Dermis microvascular lymphatic vessel endothelial cell (primary cell): ENCODE measurements at regions not wholly inside any gene's neighbourhood (a gene's known extent, or its start where the extent isn't known, plus 50 kb on each side); places are given as distances from the start of the nearest gene placed in this dataset.
"Not testable (repeated sequence)": the region's sequence is repeated elsewhere in the genome, so short reads cannot be mapped to it uniquely, and the experiment has no call there.

Source experiments
- DNase-seq, 2 donors: peaks; one replicate each; pipeline versions ENCODE4 v3.0.0 to v3.0.0-alpha.2; 2010; ENCODE audit warnings: low read depth in 2 of 2

DNA sequence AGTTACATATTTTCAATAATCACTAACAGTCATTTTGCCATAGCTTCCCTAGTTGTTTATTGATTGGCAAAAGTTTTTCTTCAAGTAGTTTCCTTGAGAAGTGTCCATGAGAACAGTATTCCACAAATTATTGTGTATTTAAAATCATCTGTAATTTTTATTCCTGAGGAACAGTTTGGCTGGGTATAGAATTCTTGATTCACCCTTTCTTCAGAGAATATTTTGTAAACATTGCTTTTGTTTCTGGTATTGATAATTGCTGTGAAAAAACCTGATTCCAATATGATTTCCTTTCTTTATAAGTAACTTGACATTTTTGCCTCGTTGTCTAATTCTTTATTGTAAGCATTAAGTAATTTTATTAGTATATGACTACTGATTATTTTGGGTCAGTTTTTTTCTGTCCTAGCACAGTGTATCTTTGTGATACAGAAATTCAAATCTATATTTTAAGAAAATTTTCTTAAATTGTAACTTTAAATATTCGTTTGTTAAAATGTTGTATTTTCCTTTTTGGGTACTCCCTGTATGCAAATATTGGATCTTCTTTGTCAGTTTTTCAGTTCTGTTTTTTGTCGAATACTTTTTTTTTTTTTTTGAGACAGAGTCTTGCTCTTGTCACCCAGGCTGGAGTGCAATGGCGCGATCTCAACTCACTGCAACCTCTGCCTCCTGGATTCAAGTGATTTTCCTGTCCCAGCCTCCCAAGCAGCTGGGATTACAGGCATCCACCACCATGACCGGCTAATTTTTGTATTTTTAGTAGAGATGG, 162.0 kb upstream of the ATP2B1 start:
- DNase-seq, result no peak

DNA sequence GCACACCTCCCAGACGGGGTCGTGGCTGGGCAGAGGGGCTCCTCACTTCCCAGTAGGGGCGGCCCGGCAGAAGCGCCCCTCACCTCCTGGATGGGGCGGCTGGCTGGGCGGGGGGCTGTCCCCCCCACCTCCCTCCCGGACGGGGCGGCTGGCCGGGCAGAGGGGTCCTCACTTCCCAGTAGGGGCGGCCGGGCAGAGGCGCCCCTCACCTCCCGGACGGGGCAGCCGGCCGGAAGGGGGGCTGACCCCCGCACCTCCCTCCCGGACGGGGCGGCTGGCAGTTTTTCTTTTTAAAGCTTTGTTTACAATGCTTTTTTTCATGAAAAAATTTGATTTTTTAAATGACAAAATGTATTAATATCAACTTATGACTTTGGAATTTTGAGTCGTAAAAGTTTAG, 159.0 kb upstream of the ATP2B1 start:
- not testable (repeated sequence) for DNase-seq

DNA sequence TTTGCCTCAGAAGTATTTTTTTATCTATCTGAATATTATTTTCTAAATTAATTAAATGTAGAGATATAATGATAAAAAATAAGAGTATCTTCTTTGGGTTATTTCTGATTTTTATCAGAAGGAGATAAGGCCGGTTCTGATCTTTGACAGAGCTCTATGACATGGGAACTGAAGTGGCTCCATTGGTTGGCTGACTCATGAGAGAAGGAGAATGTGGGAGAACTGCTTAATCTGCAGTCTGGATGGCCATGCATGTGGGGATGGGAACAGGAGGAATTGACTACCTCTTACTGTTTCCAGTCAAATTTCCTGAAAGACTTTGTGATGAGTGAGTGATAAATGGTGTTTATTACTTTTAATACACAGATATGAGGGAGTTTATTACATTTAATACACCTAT, 155.8 kb upstream of the ATP2B1 start:
- peak in 1 of 2 donors; percentile 7 for DNase-seq

DNA sequence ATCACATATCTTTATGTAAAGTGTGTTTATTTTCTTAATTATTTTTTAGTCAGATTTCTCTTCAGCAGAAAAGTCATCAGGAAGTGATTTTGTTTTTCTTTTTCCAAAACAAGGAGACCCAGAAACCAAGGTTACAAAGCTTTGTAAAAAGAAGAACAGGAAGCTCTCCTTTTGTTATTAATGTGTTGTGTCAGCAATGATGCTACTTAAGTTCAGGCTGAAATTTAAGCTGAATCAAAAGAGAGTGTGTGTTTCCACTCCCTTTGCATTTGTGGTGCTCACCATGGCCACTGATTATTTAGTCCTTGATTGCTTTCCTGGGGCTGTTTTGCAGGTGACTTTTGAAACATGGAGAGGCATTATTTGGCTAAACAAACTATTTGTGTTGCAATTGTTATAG, 155.3 kb upstream of the ATP2B1 start:
- DNase-seq, result peak; percentile 66 to 69

DNA sequence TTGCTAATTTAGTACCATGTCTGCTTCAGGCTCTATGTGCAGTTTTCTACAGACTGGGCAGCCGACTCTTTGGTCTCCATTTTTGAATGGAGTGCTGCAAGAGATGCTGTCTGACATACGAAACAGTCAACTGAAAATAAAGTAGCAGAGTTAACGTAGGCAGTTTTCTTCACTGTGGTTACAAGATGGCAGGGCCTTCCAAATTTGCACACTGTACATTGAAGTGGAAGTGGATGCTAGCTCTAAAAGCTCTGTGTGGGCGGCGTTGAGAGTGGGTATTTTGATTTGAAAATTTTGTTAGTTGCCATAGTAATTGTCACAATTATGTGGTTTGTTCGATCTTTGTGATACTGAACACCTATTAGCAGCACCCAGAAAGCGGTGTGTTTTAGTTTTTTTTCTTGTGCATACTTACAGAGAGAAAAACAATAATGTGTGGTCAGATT, 154.9 kb upstream of the ATP2B1 start:
- DNase-seq, result peak in 1 of 2 donors; percentile 24

DNA sequence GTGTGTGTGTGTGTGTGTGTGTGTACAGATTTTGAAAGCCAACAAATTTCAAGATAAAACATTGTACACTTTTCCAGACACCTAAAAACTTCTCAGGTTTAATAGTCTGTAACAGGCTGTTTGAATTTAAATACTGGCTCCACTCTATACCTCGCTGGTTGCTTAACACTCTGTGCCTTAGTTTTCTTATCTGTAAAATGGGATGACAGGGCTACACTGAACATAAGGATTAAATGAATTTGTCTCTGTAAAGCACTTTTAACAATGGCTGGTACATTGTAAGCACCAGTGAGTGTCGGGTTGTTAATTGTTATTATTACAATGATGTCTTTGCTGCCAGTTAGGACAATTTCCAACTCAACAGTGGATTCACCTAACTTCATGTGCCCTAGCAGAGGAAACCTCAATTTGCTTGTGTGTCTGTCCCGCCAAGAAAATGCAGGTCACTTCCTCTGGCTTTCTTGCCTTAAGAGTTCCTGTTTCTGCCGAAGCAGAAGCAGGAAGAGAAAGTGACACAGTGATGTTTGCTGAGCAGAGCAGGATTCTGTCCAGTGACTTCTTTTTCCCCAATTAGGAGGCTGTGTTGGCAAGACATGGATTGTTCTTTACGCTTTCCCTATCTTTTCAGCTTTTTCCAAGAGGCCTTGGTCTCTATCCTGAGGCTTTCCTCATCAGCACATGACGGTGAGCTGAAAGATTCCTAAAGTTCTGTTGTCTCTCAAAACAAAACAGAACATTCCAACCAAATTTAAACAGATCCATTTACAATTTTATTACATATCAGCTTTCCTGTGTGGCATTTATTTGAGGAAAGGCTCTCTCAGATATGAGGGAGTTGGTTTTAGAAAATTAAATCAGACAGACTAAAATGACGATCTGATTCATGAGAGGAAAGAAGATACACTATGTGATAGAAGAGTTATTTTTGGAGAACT, 154.1 kb upstream of the ATP2B1 start:
- peak in 1 of 2 donors; percentile 54 for DNase-seq

DNA sequence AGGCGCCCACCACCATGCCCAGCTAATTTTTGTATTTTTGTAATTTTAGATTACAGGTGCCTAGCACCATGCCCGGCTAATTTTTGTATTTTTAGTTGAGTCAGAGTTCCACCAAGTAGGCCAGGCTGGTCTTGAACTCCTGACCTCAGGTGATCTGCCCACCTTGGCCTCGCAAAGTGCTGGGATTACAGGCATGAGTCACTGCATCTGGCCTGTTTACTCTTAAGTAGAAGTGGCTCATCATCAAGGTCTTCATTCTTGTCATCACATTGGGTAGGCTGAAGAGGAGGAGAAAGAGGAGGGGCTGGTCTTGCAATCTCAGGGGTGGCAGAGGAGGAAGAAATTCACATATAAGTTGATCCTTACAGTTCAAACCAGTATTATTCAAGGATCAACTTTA, 152.4 kb upstream of the ATP2B1 start:
- no peak for DNase-seq

DNA sequence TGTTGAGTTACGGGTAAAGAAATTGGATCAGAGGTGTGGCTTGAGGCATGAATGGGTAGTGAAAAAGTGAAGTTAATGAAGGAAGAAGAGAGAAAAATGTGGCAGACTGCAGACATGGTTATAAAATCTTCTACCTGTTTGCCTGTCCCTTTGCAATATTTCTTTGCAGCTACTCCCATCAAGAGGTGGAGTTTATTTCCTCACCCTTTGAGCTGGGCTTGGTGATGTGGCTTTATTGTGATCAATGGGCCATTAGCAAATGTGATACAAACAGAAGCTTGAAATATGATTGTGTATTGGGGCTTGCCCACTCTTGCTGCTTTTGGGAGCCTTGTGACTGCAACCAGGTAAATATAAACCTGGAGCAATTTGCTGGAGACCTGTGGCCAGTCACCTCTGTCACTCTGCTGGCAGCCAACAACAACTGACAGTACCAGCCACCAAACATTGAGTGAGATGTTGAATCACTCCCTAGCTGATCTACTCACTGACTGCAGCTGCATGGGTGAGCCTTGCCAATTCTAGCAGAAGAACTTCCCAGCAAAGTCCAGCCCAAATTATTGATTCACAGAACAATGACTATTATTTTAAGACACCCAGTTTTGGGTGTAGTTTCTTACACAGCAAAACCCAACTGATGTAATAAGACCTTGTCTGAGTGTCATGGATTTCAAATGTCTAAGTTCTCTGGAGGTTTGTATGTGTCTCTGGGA, 151.0 kb upstream of the ATP2B1 start:
- DNase-seq, result no peak

DNA sequence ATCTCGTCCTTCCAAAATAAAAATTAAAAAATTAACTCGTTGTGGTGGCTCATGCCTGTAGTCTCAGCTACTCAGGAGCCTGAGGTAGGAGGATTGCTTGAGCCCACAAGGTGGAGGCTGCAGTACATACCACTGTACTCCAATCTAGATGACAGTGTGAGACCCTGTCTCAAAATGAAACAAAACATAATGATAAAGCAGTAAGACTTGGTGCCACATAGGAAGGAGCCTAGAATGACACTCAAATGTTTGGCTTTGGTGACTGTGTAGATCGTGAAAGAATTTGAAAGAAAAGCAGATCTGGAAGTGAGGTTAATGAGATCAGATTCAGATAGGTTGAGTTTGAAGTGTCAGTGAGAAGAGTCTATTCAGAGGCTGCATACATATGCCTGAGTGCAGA, 150.1 kb upstream of the ATP2B1 start:
- DNase-seq, result no peak

DNA sequence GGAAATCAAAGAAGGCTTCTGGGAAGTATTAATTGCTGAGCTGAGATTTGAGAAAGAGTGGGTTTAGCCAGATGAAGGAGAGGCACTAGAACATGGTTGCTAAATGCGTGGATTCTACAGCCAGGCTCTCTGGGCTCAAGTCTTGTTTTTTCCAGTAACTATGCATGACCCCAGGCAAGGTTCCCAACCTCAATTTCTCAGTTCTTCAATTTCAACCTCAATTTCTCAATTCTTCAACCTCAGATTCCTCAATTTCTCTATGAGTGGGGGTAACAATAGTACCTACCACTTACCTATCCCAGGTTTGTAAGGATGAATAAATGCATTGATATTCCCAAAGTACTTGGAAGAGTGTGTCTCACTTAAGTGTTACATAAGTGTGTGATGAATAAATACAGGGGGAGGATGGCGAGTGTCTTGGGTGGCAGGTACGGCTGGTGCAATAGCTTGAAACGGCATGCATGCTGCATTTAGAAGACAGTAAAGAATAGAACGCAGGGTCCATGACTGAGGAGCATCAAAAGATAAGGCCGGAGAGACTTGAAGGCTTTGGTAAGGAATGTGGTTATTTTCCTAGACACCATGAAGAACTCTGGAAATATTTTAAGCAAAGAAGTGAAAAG, 149.1 kb upstream of the ATP2B1 start:
- DNase-seq, result no peak

DNA sequence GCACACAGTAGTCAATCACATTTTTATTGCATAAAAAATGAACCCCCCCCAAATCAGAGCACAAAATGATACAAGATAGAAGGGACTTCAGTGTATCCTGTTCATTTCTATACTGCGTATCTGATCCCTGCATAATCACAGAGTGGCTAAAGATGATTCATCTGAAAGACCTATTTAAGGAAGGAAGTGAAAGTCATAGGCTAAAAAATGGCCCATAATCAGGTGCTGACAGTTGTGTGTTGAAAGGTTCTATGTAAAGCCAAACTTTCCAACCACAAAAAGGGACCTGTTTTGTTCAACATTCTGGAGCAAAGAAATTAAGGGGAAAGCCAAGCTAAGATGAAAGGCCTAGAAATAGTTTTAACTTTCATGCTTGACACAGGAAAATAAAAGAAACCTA, 147.8 kb upstream of the ATP2B1 start:
- DNase-seq, result peak; percentile 88 to 93

DNA sequence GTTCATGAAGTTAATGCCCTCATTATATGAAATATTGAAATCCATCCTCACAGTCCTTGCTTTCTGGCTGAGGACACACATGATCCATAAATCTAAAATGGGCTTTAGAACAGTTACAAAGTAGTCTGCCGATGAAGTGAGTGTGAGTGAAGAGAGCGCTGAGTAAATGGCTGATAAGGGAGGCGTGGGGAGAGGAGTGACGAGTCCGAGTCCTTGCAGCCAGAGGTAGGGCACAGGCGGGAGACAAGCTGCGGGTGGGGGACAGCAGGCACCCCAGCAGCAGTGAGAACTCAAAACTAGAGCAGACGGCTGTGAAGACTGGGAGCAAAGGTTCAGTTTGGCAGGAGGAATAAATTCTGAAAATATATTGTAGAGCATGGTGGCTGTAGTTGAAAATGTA, 140.1 kb upstream of the ATP2B1 start:
- no peak for DNase-seq

DNA sequence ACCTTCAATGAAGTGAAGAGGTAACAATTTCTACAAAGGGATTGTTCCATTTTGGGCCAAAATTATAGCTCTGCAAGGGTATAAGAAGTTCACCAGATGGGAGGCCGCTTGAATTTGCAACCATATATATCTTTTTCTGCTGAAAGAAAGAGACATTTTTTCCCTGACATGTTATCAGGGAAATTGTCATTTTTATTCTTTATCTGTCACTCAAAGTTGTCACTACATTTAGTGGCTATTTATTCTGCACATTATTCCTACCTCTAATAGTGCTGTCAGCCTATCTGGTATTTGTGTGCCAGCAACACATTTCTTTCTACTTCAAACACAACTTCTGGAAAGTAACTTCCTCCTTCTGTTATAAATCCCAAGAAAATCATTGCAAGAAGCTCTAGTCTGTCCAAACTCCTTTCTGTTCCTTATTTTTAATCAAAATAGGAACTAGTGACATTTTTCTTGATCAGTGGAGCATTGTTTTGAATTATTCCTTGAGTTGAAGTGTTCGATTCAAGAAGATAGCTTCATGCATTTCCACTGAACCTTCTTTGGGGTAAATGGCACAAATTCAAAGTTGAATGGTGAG, 137.9 kb upstream of the ATP2B1 start:
- no peak for DNase-seq

DNA sequence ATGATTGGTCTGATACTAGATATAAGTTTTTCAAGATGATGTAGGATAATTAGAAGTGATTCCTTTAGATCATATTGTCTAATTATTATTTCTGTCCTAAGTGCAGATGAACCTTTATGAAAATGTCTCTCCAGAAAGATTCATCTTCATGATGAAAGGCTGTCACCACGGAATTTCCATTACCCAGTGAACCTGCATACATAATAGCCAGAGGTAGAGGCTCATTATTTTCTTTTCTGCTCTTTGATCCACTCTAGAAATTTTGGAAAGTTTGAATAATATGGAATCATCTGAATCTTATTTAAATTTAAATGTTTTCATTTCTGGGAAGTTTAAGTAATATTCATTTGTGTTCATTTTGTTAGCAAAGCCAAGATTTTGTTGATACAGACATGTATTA, 137.1 kb upstream of the ATP2B1 start:
- no peak for DNase-seq

DNA sequence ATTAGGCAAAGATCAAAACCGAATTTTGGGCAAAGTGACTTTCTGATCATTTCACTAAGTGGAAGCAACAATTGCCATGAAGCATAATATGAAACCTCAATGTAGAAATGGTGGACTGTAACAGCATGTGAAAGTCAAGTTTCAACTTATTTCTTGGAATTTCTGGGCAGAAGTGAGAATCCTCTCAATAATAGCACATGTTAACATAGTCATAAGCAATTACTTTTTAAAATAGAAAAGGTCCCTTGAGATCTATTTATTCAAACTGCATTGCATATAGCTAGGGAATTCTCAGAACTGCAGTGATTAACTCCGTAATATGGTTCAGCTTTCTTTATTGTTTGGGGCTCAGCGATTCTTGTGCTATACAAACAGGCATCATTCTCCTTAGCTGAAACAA, 136.7 kb upstream of the ATP2B1 start:
- DNase-seq, result no peak

DNA sequence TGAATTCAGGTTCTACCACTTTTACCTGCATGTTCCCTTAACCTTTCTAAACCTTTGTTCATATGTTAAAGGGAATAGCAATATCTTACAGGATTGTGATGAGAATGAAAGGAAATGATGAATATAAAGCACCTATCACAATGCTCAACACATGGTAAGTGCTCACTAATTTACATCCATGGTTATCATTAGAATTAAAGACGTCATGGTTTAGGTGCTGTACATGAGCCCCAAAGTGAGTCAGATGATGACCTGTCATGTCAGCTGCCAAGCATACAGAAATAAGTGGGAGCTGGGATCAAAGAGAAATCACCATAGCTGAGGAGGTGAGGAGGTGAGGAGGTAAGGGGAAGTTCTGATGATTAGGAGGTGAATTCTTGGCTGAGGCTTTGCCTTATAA, 135.9 kb upstream of the ATP2B1 start:
- no peak for DNase-seq

DNA sequence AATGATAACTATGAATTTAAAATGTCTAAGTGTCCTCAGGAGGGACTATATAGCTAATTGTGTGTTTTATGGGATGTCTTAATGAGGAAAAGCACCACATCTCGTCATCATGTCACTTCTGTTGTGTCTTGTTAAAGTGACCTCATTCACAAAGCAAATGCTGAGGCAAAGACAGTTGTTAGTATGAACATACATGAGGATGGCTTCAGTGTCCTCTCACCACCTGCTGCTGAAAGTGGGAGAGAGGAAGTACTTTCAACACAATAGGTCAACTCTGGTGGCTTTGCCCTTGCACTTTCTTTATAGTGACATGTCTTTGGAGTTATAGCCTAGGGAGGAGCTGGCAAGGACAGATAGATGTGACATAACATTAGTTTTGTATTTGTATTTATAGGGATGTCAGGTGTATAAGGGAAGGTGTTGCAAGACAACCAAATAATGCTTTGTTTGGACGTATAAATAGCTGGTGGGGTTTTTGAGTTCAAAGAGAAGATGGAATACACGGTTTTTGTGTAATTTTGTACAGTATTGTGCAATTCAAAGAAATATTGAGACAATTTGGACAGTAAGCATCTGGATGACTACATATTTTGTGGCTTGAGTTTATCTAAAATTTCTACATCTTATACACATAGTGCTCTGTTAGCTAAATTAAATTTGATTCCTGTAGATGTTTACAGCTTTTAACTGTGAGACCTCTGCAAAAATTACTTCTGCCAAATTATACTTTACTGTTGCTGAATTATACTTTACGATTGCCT, 131.7 kb upstream of the ATP2B1 start:
- no peak for DNase-seq

DNA sequence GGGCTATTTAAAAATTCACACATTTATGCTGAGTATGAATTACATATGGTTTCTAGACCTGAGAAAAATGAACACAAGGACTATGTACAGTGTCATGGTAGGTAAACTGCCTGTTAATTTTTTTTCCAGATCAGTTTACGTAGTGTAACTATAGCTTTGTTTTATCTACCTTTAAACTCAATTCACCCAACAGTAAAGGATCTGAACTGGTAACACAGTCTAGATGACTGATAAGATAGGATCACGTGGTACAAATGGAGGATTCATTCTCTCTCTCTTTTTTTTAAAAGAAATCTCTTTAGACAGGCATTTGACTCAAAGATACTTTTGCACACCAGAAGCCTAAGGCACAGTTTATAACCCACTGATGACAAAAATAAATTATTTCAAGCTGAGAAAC, 130.8 kb upstream of the ATP2B1 start:
- no peak for DNase-seq

DNA sequence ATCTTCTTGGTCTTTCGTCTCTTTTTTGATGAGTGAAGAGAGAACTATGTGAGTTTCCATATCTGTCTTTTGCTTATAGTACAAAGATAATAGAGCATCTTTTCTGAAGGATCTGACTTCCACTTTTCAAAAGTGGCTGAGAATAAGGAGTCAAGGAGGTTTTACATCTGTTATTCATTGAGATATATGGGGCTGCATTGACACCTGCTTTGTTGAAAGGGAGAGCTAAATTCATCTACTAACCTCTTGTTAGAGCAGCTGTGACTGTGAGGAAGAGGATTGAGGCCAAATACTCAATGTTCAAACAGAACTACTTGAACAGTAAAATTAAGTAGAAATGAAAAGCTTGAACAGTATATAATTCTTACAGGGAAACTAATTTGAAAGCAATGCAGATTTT, 130.2 kb upstream of the ATP2B1 start:
- no peak for DNase-seq

DNA sequence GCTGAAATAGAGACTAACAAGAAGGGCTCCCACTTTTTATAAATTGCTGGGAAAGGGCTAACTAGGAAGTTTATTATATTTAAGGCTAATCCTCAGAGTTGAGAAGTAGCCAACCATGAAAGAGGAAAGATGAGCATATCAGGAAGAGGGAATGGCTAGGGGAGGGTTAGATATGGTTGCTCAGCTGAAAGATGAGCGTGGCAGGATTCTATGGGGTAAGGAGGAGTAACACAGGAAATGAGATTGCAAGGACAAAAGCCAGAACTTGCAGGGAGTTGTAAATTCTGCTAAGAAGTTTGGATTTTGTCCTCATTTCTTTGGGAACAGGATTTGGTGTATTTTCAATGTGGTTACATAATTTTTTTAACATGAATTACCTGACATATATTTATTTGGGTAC, 127.4 kb upstream of the ATP2B1 start:
- no peak for DNase-seq

DNA sequence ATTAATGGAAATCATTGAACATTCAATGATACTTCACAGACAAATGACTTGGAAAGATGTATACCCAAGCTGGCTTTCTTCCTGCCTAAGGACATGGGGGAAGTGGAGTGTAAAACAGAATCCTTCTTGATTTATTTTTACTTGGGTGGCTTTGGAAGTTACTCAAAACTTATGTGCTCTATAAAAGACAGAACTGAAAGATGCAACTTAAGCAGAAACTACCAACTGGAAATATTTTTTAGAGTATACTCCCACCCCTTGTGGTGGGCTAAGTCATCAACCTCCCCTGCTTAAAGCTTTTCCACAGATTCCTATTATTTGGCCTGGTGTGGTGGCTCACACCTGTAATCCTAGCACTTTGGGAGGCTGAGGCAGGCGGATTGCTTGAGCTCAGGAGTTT, 126.0 kb upstream of the ATP2B1 start:
- no peak for DNase-seq
